ENCODE measurements at regions not wholly inside any gene's neighbourhood (a gene's known extent, or its start where the extent isn't known, plus 50 kb on each side); places are given as distances from the start of the nearest gene placed in this dataset.

DNA sequence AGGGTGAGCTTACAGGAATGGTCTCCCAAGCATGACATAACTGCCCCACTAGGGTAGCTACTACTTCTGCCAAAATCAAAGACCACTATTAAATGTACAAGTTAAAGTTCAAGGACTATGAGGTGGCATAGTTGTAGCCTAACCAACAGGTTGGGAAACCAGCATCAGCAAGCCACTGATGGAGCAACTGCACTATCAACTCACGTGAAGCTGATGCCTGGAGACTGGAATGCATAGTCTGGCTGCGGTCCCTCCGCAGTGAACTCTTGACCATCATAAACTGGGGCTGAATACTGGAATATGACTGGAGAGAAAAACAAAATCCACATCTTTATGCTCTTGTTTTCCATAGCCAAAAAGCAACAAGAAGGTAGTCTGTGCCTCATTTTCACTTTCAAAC is 541.4 kb downstream of the DNAJB9 start:
- FAIRE-seq (no peak), DNase-seq (ENCODE audit: insufficient read length, low spot score) (no peak)
- TF ChIP-seq, protein P1, sequence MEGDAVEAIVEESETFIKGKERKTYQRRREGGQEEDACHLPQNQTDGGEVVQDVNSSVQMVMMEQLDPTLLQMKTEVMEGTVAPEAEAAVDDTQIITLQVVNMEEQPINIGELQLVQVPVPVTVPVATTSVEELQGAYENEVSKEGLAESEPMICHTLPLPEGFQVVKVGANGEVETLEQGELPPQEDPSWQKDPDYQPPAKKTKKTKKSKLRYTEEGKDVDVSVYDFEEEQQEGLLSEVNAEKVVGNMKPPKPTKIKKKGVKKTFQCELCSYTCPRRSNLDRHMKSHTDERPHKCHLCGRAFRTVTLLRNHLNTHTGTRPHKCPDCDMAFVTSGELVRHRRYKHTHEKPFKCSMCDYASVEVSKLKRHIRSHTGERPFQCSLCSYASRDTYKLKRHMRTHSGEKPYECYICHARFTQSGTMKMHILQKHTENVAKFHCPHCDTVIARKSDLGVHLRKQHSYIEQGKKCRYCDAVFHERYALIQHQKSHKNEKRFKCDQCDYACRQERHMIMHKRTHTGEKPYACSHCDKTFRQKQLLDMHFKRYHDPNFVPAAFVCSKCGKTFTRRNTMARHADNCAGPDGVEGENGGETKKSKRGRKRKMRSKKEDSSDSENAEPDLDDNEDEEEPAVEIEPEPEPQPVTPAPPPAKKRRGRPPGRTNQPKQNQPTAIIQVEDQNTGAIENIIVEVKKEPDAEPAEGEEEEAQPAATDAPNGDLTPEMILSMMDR (IDR thresholded peaks at IDR 0.05; ENCODE audit: insufficient read depth, missing control alignments), result no peak

DNA sequence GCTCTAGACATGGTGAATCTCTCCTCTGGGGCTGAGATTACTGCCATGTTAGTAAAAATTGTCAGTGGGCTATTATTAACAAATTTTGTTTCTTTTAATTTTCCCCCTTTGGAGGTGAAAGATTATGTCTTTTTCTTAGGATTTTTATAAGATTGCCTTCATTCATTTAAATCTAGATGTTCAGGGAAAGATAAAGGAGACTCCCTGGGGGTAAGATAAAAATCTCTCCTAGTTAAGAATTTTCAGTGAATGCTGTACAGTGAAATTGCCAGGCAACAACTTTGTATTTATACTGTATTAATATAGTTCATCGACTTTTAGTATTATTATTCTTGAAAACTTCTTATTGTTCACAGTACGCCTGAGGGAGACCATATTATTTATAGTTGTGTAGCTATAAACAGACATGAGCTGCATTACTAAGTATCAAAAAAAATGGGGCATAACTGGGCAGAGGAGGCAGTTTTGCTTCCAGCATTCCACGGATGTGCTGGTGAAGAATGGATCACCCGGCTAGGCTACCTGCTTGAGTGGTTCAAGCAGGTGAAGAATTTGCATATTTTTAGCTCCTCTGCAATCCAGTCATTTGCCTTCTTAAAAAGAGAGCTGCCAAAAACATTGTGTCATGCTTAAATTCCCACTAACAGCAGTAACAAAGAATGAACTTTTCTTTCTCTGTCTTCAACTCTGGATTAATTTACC is 552.1 kb downstream of the DNAJB9 start:
- no peak for FAIRE-seq

DNA sequence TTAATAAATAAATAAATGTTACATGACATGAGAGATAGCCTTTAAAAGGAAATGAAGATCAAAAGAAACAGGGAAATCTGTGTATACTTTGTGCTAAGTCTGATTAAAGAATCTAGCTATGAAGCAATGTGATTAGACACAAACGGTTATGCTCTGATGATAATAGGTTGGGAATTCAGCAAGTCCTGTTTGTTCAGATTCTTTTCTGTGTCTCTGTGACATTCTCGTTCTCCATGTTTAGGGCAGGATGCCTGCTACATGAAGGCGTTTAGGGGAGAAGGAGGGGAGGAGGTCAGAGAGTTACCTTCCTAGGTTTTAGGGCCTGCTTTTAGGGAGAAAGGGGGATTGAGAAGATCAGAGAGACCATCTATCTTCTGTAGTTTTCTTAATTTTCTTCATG is 555.3 kb downstream of the DNAJB9 start:
- TF ChIP-seq, protein P1 (IDR thresholded peaks at IDR 0.05; ENCODE audit: insufficient read depth, missing control alignments), result no peak
- DNase-seq (ENCODE audit: insufficient read length, low spot score) (no peak), FAIRE-seq (no peak)

More for the DNA sequence above, 552.1 kb downstream of the DNAJB9 start:
- no peak for DNase-seq (ENCODE audit: insufficient read length, low spot score)
- TF ChIP-seq, protein P1 (IDR thresholded peaks at IDR 0.05; ENCODE audit: insufficient read depth, missing control alignments), result no peak

DNA sequence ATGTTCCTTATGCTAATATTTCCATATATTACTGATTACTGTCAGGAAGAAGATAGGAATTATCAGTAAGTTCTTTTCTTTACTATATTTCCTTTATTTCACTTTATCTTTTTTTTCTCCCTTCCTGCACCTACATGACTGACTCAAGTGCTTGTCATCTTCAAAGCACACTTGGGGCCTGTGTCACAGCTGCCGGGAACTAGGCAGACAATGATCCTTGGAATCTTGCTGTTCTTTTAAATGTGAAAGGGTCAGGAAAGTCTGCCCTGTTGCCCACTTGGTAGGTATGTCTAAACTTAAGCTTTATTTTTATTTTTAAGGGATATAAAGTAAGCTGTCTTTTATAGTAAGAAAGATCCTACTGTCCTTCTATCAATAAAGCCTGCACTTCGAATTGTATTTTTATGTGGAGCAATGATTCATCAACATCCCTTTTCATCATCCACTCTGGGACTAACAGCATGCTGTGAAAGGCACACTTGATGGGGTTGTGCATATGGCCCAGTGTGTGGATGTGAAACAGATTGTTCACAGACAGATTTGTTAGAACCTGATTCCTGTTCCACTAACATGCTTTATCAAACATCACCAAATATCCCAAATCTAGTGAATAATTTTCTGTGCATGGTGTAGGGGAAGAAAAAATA is 556.9 kb downstream of the DNAJB9 start:
- FAIRE-seq (no peak), DNase-seq (ENCODE audit: insufficient read length, low spot score) (no peak)
- TF ChIP-seq, protein P1 (IDR thresholded peaks at IDR 0.05; ENCODE audit: insufficient read depth, missing control alignments), result no peak

DNA sequence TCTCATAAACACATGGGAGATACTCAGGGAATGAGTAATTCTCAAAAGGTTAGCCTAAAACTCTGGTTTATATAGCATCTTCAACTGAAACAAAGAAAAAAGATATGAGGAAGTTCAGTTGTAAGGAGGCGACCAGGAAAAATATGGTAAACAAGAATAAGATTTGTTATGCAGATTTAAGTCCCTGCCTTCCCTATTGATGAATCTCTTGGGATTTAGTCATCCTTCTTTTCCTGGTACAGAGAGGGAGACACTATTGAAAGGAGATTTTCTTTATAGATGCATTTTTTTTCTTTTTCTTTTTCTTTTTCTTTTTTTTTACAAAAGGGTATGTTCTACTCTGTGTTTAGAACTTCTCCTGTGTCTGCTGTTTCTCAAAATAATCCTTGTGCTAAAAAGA is 557.5 kb downstream of the DNAJB9 start:
- FAIRE-seq, result no peak
- TF ChIP-seq, protein P1 (IDR thresholded peaks at IDR 0.05; ENCODE audit: insufficient read depth, missing control alignments), result no peak
- no peak for DNase-seq (ENCODE audit: insufficient read length, low spot score)

DNA sequence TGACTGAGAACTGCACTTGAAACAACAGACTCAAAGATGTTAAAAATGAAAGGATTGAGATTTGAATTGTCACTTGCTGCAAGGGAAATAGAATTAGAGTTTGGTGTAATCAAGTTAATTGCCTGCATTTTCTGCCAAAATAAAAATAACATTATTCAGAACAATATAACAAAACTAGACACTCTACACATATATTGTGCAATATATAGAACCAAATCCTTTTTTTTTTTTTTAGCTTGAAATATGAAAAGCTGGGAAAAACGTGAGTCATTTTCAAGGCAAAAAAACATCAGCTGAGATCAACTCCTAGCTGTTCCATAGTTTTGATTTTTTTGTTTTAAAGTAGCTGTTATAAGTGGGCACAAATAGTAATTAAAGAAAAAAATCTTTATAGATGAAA is 561.5 kb downstream of the DNAJB9 start:
- TF ChIP-seq, protein P1 (IDR thresholded peaks at IDR 0.05; ENCODE audit: insufficient read depth, missing control alignments), result no peak
- no peak for DNase-seq (ENCODE audit: insufficient read length, low spot score)
- FAIRE-seq, result no peak

DNA sequence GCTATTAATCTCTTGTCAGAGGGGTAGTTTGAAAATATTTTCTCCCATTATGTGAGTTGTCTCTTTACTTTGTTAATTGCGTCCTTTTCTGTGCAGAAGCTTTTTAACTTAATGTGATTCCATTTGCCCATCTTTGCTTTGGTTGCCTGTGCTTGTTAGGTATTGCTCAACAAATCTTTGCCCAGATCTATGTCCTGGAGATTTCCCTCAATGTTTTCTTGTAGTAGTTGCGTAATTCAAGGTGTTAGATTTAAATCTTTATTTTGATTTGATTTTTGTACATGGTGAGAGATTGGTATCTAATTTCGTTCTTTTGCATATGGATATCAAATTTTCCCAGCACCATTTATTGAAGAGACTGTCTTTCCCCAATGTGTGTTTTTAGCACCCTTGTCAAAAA is 567.2 kb downstream of the DNAJB9 start:
- DNase-seq (ENCODE audit: insufficient read length, low spot score), result no peak
- FAIRE-seq, result no peak
- TF ChIP-seq, protein P1 (IDR thresholded peaks at IDR 0.05; ENCODE audit: insufficient read depth, missing control alignments), result no peak
